SK-N-SH (cell line): ENCODE measurements at regions not wholly inside any gene's neighbourhood (a gene's known extent, or its start where the extent isn't known, plus 50 kb on each side); places are given as distances from the start of the nearest gene placed in this dataset.

Experiments
- CTCF ChIA-PET: fragments of 300-600, 350-600 bp; formaldehyde crosslinking; extraction: SDS; loops from one replicate; lab custom pipeline; 2021; lab: Yijun Ruan, JAX
- POLR2A ChIA-PET: fragments of 350-600 bp; sonication (Branson Sonifier 250); formaldehyde crosslinking; extraction: SDS; loops from one replicate; lab custom pipeline; 2020; ENCODE audit warnings: antibody characterized with exemption, inconsistent platforms; lab: Yijun Ruan, JAX
- DNase-seq: peaks from one replicate; pipeline ENCODE4 v3.0.0; 2012
- H2AFZ ChIP-seq: fragments of 200-600 bp; sonication (generic); 2 replicates; pipeline ENCODE4 v1.8.1; 2016; ENCODE audit warnings: antibody characterized with exemption, mild to moderate bottlenecking, low read depth
- H3F3A ChIP-seq: fragments of 200-600 bp; sonication (generic); replicated peaks from 2 replicates; pipeline ENCODE3; 2016; ENCODE audit warnings: antibody characterized with exemption, mild to moderate bottlenecking; ENCODE audit not compliant: insufficient read depth
- H3K27ac ChIP-seq, 2 experiments: fragments of 200-500 bp in 1 of 2; fragments of 200-600 bp in 1 of 2; sonication (Bioruptor generic) in 1 of 2; sonication (generic), shearing (Covaris generic) in 1 of 2; 2 replicates each; pipeline versions ENCODE4 v1.5.1 to v1.6.1; 2014 to 2016; ENCODE audit warnings: low read depth in 2 of 2, inconsistent platforms in 1 of 2, low read length in 1 of 2, mild to moderate bottlenecking in 1 of 2, mixed read lengths in 1 of 2
- H3K27me3 ChIP-seq: fragments of 200-600 bp; sonication (generic), shearing (Covaris generic); 2 replicates; pipeline ENCODE4 v1.6.1; 2016; ENCODE audit warnings: mixed run types; ENCODE audit not compliant: insufficient read depth
- H3K36me3 ChIP-seq, 2 experiments: fragments of 200-500 bp in 1 of 2; fragments of 200-600 bp in 1 of 2; sonication (Bioruptor generic) in 1 of 2; sonication (generic) in 1 of 2; replicated peaks in 1 of 2; 2 replicates each; pipeline versions ENCODE3 to v1.5.1; 2014 to 2016; ENCODE audit warnings: low read length in 1 of 2, mild to moderate bottlenecking in 1 of 2; ENCODE audit not compliant: insufficient read depth in 2 of 2, control insufficient read depth in 1 of 2
- H3K4me1 ChIP-seq, 2 experiments: fragments of 200-500 bp in 1 of 2; fragments of 200-600 bp in 1 of 2; sonication (Bioruptor generic) in 1 of 2; sonication (generic), shearing (Covaris generic) in 1 of 2; 2 replicates each; pipeline versions ENCODE4 v1.5.1 to v1.6.1; 2014 to 2016; ENCODE audit warnings: low read depth in 1 of 2, low read length in 1 of 2, mixed run types in 1 of 2; ENCODE audit not compliant: insufficient read depth in 2 of 2, control insufficient read depth in 1 of 2
- H3K4me2 ChIP-seq: fragments of 200-600 bp; sonication (generic), shearing (Covaris generic); 2 replicates; pipeline ENCODE4 v1.6.1; 2017; ENCODE audit warnings: mixed run types
- H3K4me3 ChIP-seq, 2 experiments: fragments of 200-500 bp in 1 of 2; fragments of 200-600 bp in 1 of 2; sonication (Bioruptor generic) in 1 of 2; sonication (generic), shearing (Covaris generic) in 1 of 2; 2 replicates each; pipeline versions ENCODE4 v1.5.1 to v1.8.1; 2014 to 2016; ENCODE audit warnings: low read depth in 2 of 2, inconsistent platforms in 1 of 2, low read length in 1 of 2, mild to moderate bottlenecking in 1 of 2, mixed read lengths in 1 of 2, moderate library complexity in 1 of 2
- H3K79me2 ChIP-seq: fragments of 200-600 bp; sonication (generic); 2 replicates; pipeline ENCODE4 v1.8.1; 2017; ENCODE audit warnings: mild to moderate bottlenecking; ENCODE audit not compliant: insufficient read depth
- H3K9ac ChIP-seq: fragments of 200-600 bp; sonication (generic); 2 replicates; pipeline ENCODE4 v1.6.1; 2017; ENCODE audit warnings: mixed run types
- H3K9me2 ChIP-seq: fragments of 200-600 bp; sonication (generic); 2 replicates; pipeline ENCODE4 v1.6.1; 2017; ENCODE audit warnings: mixed run types
- H3K9me3 ChIP-seq: fragments of 200-600 bp; sonication (generic); 2 replicates; pipeline ENCODE4 v1.6.1; 2017; ENCODE audit warnings: mixed run types, mild to moderate bottlenecking, moderate library complexity
- H4K20me1 ChIP-seq: fragments of 200-600 bp; sonication (generic); 2 replicates; pipeline ENCODE4 v1.6.1; 2017; ENCODE audit warnings: mild to moderate bottlenecking, mixed run types; ENCODE audit not compliant: insufficient read depth
- EP300 ChIP-seq, 2 experiments: IDR thresholded peaks; 2 replicates each; pipeline versions ENCODE4 v1.4.0 to v1.6.1; 2012; ENCODE audit warnings: borderline replicate concordance in 1 of 2, low read depth in 1 of 2, low read length in 1 of 2
- FOSL2 ChIP-seq: IDR thresholded peaks from 2 replicates; pipeline ENCODE4 v1.4.0; 2012; ENCODE audit warnings: low read depth, mild to moderate bottlenecking, moderate library complexity, borderline replicate concordance
- FOXJ3 ChIP-seq: sonication (generic); formaldehyde crosslinking; IDR thresholded peaks from 2 replicates; pipeline ENCODE4 v1.5.1; 2020; ENCODE audit warnings: mild to moderate bottlenecking, missing genetic modification reagents
- NRF1 ChIP-seq: IDR thresholded peaks from 2 replicates; pipeline ENCODE4 v1.6.1; 2012; ENCODE audit warnings: low read depth, mild to moderate bottlenecking, low read length
- POLR2AphosphoS5 ChIP-seq: IDR thresholded peaks from 2 replicates; pipeline ENCODE4 v1.6.1; 2012; ENCODE audit warnings: low read depth, low read length
- REST ChIP-seq: IDR thresholded peaks from 2 replicates; pipeline ENCODE4 v1.6.1; 2012; ENCODE audit warnings: mild to moderate bottlenecking, low read depth, low read length, moderate library complexity
- RXRA ChIP-seq: IDR thresholded peaks from 2 replicates; pipeline ENCODE4 v1.4.0; 2012; ENCODE audit warnings: low read depth, mild to moderate bottlenecking, borderline replicate concordance
- TAF1 ChIP-seq: IDR thresholded peaks from 2 replicates; pipeline ENCODE4 v1.6.1; 2012; ENCODE audit warnings: low read depth, mild to moderate bottlenecking, low read length, moderate library complexity, borderline replicate concordance
- USF2 ChIP-seq: fragments of 150-350 bp; IDR thresholded peaks from 2 replicates; pipeline ENCODE4 v1.6.1; 2017; ENCODE audit warnings: antibody characterized with exemption, low read length, low read depth, borderline replicate concordance
- YY1 ChIP-seq: IDR thresholded peaks from 2 replicates; pipeline ENCODE4 v1.4.0; 2012; ENCODE audit warnings: low read depth, mild to moderate bottlenecking
- ZBTB33 ChIP-seq: IDR thresholded peaks from 2 replicates; pipeline ENCODE4 v1.4.0; 2012; ENCODE audit warnings: low read depth, borderline replicate concordance
- WGBS: methylation state at CpG from one replicate; pipeline ENCODE4 v1.1.6; 2017; ENCODE audit warnings: low lambda C conversion rate; 5-methylcytosine and 5-hydroxymethylcytosine counted together

- no peak for TF ChIP-seq REST
- TF ChIP-seq, all 33 proteins: peak for 0
These were observed 158.2 kb upstream of the LAMA2 start (continued) for GRCh38 chr6:128724738-128725137.

- Histone ChIP-seq H3K36me3 (no peaks in the 10 kb centered on the region), H3K27ac (no peak overlapping the region), H3K9me3 (no peaks in the 10 kb centered on the region), H2AFZ (no peak overlapping the region), H3K4me2 (no peak overlapping the region), H3K4me1 (no peaks in the 10 kb centered on the region), H3K4me3 (no peak overlapping the region), H3K9ac (no peak overlapping the region), H3K9me2 (no peaks in the 10 kb centered on the region), H3K79me2 (no peaks in the 10 kb centered on the region), H4K20me1 (no peaks in the 10 kb centered on the region), H3K27me3 (no peaks in the 10 kb centered on the region), H3F3A (peaks cover 7% of the 10 kb centered on the region)
- ChIA-PET CTCF (no interaction called here), POLR2A (no interaction called here)
- no peak for TF ChIP-seq FOSL2
- no peak for TF ChIP-seq FOXJ3 (CRISPR knock-in tag)
- no peak for TF ChIP-seq ZBTB33
- no peak for TF ChIP-seq TAF1
- no peak for TF ChIP-seq NRF1
- TF ChIP-seq POLR2AphosphoS5: no peak
- no peak for TF ChIP-seq RXRA
- no peak for TF ChIP-seq EP300 (IDR thresholded peaks at IDR 0.05; ENCODE audit: borderline replicate concordance in 1 of 2, low read depth in 1 of 2, low read length in 1 of 2)
- TF ChIP-seq USF2: no peak
- TF ChIP-seq YY1: no peak
- WGBS: 32% methylated on average over 2 of the region's 2 CpGs
- DNase-seq: no peak
These were observed 159.3 kb upstream of the LAMA2 start for GRCh38 chr6:128723667-128724066.
